Breast epithelium (tissue), 4 donors: ENCODE measurements at regions not wholly inside any gene's neighbourhood (a gene's known extent, or its start where the extent isn't known, plus 50 kb on each side); places are given as distances from the start of the nearest gene placed in this dataset.

Source experiments
- DNase-seq, 2 donors: peaks; one replicate each; pipeline ENCODE4 v3.0.0-alpha.2; 2019; ENCODE audit warnings: low spot score in 2 of 2
- H3K27ac ChIP-seq, 2 donors: fragments of 200-600 bp; sonication (generic) in 1 of 2; one replicate each; pipeline ENCODE4 v1.5.1; 2016 to 2019; ENCODE audit warnings: mild to moderate bottlenecking in 1 of 2
- H3K27me3 ChIP-seq, 2 donors: fragments of 200-600 bp; sonication (generic) in 1 of 2; one replicate each; pipeline versions ENCODE4 v1.5.1 to v1.6.0; 2017 to 2019; ENCODE audit warnings: control low read depth in 1 of 2, mild to moderate bottlenecking in 1 of 2
- H3K36me3 ChIP-seq: fragments of 200-600 bp; one replicate; pipeline ENCODE4 v1.5.1; 2019
- H3K4me1 ChIP-seq, 2 donors: fragments of 200-600 bp; sonication (generic); one replicate each; pipeline ENCODE4 v1.5.1; 2016 to 2019; ENCODE audit warnings: control low read depth in 1 of 2
- H3K4me3 ChIP-seq, 3 donors: fragments of 200-600 bp; sonication (generic); 1 replicate in 2 of 3; 2 replicates in 1 of 3; pipeline ENCODE4 v1.5.1; 2016 to 2019; ENCODE audit warnings: mild to moderate bottlenecking in 3 of 3, moderate library complexity in 2 of 3
- H3K9me3 ChIP-seq, 2 donors: fragments of 200-600 bp; sonication (generic) in 1 of 2; one replicate each; pipeline ENCODE4 v1.5.1; 2016 to 2019; ENCODE audit warnings: control low read depth in 1 of 2
- POLR2A ChIP-seq: fragments of 450-650 bp; IDR thresholded peaks from one replicate; pipeline ENCODE4 v1.6.1; 2016; ENCODE audit warnings: antibody characterized with exemption, mild to moderate bottlenecking, moderate library complexity
- POLR2AphosphoS5 ChIP-seq, 3 donors: sonication (generic); formaldehyde crosslinking; IDR thresholded peaks; one replicate each; pipeline ENCODE4 v1.6.1; 2017; ENCODE audit warnings: antibody characterized with exemption in 3 of 3
- intact Hi-C: fragments of 100-400 bp; cut with DNase I; formaldehyde crosslinking; loops from one replicate; pipeline ENCODE4 v1.15.1; 2023; ENCODE audit warnings: low total_unique reads
- TF ChIP-seq, protein P1 (sequence below), 3 donors: fragments of 450-650 bp; IDR thresholded peaks; one replicate each; pipeline ENCODE4 v1.5.1; 2016 to 2017; ENCODE audit warnings: antibody characterized with exemption in 3 of 3, mild to moderate bottlenecking in 3 of 3, moderate library complexity in 3 of 3

DNA sequence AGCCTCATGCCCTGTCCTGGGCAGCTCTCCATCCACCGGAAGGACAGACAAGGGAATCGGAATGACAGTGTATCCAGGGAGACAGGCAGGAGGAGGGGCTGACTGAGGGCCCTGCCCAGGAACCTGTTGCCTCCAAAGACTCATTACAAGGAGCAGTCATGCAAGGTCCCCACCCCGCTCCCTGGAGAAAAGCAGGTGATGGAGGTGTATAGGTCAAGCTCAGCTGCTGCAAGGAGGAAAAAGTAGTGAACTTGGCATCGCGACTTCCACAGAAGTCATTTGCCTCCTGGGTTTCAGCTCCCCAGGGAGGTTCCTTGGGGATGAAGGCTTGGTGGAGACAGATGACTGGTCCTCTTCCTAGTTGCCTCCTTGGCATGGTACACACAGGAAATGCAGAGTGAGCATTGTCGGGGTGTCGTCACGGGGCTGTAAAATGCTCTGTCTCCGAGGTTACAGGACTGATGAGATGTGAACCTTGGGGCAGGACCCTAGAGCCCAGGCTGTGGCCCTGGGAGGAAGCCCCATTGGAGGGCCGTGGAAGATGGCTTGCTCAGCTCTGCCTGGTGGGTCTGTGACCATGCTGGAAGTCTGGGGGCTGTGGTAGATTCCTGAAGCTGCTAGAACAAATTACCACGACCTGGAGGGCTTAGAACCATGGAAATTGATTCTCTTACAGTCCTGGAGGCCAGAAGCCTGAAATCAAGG is 219.6 kb upstream of the C1orf174 start:
- TF ChIP-seq POLR2AphosphoS5 (IDR thresholded peaks at IDR 0.05) (no peak), POLR2A (no peak)
- TF ChIP-seq, protein P1, sequence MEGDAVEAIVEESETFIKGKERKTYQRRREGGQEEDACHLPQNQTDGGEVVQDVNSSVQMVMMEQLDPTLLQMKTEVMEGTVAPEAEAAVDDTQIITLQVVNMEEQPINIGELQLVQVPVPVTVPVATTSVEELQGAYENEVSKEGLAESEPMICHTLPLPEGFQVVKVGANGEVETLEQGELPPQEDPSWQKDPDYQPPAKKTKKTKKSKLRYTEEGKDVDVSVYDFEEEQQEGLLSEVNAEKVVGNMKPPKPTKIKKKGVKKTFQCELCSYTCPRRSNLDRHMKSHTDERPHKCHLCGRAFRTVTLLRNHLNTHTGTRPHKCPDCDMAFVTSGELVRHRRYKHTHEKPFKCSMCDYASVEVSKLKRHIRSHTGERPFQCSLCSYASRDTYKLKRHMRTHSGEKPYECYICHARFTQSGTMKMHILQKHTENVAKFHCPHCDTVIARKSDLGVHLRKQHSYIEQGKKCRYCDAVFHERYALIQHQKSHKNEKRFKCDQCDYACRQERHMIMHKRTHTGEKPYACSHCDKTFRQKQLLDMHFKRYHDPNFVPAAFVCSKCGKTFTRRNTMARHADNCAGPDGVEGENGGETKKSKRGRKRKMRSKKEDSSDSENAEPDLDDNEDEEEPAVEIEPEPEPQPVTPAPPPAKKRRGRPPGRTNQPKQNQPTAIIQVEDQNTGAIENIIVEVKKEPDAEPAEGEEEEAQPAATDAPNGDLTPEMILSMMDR (IDR thresholded peaks at IDR 0.05), result no peak
- no peaks in the 10 kb centered on the region for H3K4me1 ChIP-seq
- H3K9me3 ChIP-seq, result no peaks in the 10 kb centered on the region
- peak in 1 of 2 donors; percentile 17 for DNase-seq
- peaks cover 0 to 26% of the 10 kb centered on the region in 2 donors for H3K27me3 ChIP-seq
- H3K27ac ChIP-seq, result no peak overlapping the region
- H3K36me3 ChIP-seq, result no peaks in the 10 kb centered on the region
- H3K4me3 ChIP-seq, result no peak overlapping the region
- intact Hi-C loops, result no loop called here

DNA sequence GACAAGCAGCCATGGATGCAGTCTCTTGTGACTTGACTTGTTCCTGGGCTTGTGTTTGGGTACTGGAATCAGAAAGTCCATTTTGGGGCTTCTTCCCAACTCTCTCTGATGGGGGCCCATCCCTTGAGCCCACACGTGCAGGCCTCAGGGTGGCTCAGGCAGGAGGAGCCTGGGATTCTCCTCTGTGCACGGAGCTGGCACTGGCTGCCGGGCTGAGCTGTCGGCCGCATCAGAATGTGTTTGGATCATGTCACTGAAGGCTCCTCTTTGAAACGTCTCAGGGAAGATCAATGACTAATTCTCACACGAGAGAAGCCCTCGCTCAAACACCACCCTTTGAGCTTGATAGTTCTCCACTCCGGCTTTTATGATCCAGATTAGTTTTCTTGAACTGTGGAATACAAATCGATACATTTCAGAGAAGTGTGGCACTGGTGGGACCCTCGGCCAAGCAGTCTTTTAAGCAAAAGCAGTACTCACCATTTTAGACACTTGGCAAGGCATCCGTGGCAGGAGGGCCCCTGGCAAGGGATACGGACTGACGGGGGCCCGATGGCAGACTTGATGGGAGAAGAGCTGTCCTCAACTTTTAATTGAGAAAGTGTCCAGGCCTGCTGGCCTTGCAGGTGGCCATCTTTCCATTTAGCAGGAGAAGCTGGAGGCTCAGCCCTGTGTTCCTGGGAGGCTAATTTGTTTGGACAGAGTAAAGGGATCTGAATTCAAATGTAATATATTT is 220.7 kb upstream of the C1orf174 start:
- Histone ChIP-seq H3K4me1 (no peaks in the 10 kb centered on the region), H3K27ac (no peak overlapping the region), H3K9me3 (no peaks in the 10 kb centered on the region), H3K36me3 (no peaks in the 10 kb centered on the region), H3K27me3 (peaks cover 0 to 26% of the 10 kb centered on the region in 2 donors), H3K4me3 (no peak overlapping the region)
- intact Hi-C loops, result no loop called here
- TF ChIP-seq, protein P1 (IDR thresholded peaks at IDR 0.05), result no peak
- TF ChIP-seq POLR2AphosphoS5 (IDR thresholded peaks at IDR 0.05), result no peak
- TF ChIP-seq POLR2A, result no peak
- DNase-seq, result peak in 1 of 2 donors; percentile 36

DNA sequence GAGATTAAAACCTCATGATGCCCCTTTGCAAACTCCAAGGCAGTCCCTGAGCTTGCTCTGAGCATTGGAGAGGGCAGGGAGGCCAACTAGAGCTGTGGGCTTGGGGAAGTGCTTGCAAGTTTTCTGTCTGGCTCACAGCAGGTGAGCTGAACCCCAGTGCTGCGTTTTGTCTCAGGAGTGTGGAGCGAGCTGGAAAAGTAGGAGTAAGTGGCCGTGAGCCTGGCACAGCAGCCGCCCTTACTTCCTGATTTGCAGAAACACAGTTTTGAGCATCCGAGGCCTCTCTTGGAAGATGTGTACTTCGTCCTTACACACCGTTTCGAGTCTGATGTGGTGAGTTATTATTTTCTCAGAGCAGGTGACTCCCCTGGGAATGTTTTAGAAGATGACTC is 221.2 kb upstream of the C1orf174 start:
- peak in 1 of 2 donors; percentile 5 for DNase-seq
- TF ChIP-seq POLR2AphosphoS5 (IDR thresholded peaks at IDR 0.05), result no peak
- TF ChIP-seq POLR2A, result no peak
- TF ChIP-seq, protein P1 (IDR thresholded peaks at IDR 0.05), result no peak
- H3K9me3 ChIP-seq, result no peaks in the 10 kb centered on the region
- H3K4me1 ChIP-seq, result no peaks in the 10 kb centered on the region
- no peak overlapping the region for H3K4me3 ChIP-seq
- no peaks in the 10 kb centered on the region for H3K36me3 ChIP-seq
- intact Hi-C loops, result no loop called here
- H3K27me3 ChIP-seq, result peaks cover 0 to 23% of the 10 kb centered on the region in 2 donors
- no peak overlapping the region for H3K27ac ChIP-seq

DNA sequence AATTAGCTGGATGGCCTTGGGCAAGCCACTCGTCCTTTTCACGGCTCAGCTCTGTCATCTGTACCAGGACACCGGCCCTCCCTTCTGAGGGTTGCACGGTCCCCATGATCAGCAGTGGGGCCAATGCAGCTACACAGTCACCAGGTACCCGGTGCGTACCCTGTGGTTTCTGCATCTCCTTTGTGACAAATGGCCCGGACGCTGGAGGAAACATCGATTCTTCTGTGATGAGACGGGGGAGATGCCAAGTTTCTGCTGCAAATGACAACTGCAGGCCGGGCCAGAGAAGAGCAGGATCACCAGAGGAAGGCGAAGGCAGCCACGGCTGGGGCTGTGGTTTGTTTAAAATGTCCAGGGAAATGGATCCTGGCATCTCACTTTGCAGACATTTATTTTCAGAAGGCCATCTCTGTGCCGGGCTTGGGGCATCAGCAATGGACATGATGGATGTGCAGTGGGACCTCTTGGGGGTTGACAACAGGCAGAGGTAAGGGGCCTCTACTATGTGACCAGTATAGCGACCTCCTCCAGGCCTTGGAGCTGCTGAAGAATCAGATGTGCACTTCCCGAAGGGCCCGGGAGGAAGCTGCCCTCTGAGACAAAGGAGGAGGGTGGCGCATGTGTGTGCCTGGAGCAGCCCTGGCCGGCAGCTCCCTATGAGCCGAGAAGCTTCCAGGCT is 221.9 kb upstream of the C1orf174 start:
- H3K36me3 ChIP-seq, result no peaks in the 10 kb centered on the region
- DNase-seq, result peak in 1 of 2 donors; percentile 43

More for the DNA sequence above, 221.9 kb upstream of the C1orf174 start:
- Histone ChIP-seq H3K27me3 (peaks cover 0 to 23% of the 10 kb centered on the region in 2 donors), H3K4me3 (no peak overlapping the region), H3K27ac (no peak overlapping the region), H3K4me1 (no peaks in the 10 kb centered on the region), H3K9me3 (no peaks in the 10 kb centered on the region)
- TF ChIP-seq POLR2A, result no peak
- TF ChIP-seq, protein P1 (IDR thresholded peaks at IDR 0.05), result no peak
- TF ChIP-seq POLR2AphosphoS5 (IDR thresholded peaks at IDR 0.05), result no peak
- intact Hi-C loops, result no loop called here
